Stimulated activated CD8-positive, alpha-beta memory T cell treated with anti-CD3 and anti-CD28 coated beads, Interleukin-7, amount 100 ng/mL, for 24 hours (primary cell): ENCODE measurements at regions not wholly inside any gene's neighbourhood (a gene's known extent, or its start where the extent isn't known, plus 50 kb on each side); places are given as distances from the start of the nearest gene placed in this dataset.
"Not testable (repeated sequence)": the region's sequence is repeated elsewhere in the genome, so short reads cannot be mapped to it uniquely, and the experiment has no call there.

Experiments used
- DNase-seq: peaks from one replicate; pipeline ENCODE4 v3.0.0-alpha.2; 2020; ENCODE audit warnings: low read depth

- no peak for DNase-seq
Observed at GRCh38 chr20:4434681-4435080, 185.6 kb upstream of the ADRA1D start.

GRCh38 chr20:4431446-4431845 lies 182.4 kb upstream of the ADRA1D start:
- DNase-seq: no peak

GRCh38 chr20:4430826-4431225 lies 181.7 kb upstream of the ADRA1D start:
- not testable (repeated sequence) for DNase-seq

GRCh38 chr20:4427940-4428586 lies 179.0 kb upstream of the ADRA1D start:
- no peak for DNase-seq

- no peak for DNase-seq
Observed at GRCh38 chr20:4418141-4418540, 169.1 kb upstream of the ADRA1D start.

GRCh38 chr20:4415281-4415680 lies 166.2 kb upstream of the ADRA1D start:
- no peak for DNase-seq

- DNase-seq: no peak
Observed at GRCh38 chr20:4413314-4414049, 164.4 kb upstream of the ADRA1D start.

- DNase-seq: no peak
Observed at GRCh38 chr20:4412216-4412615, 163.1 kb upstream of the ADRA1D start.

- DNase-seq: no peak
Observed at GRCh38 chr20:4411744-4412143, 162.7 kb upstream of the ADRA1D start.

GRCh38 chr20:4406627-4407026 lies 157.5 kb upstream of the ADRA1D start:
- DNase-seq: no peak

- no peak for DNase-seq
Observed at GRCh38 chr20:4401601-4402000, 152.5 kb upstream of the ADRA1D start.

- no peak for DNase-seq
Observed at GRCh38 chr20:4384961-4385360, 135.9 kb upstream of the ADRA1D start.

GRCh38 chr20:4383961-4384360 lies 134.9 kb upstream of the ADRA1D start:
- no peak for DNase-seq

- DNase-seq: no peak
Observed at GRCh38 chr20:4375881-4376280, 126.8 kb upstream of the ADRA1D start.

- no peak for DNase-seq
Observed at GRCh38 chr20:4373454-4373853, 124.4 kb upstream of the ADRA1D start.

GRCh38 chr20:4371623-4372251 lies 122.7 kb upstream of the ADRA1D start:
- no peak for DNase-seq

GRCh38 chr20:4370851-4371250 lies 121.8 kb upstream of the ADRA1D start:
- DNase-seq: no peak

- no peak for DNase-seq
Observed at GRCh38 chr20:4369798-4370124, 120.7 kb upstream of the ADRA1D start.

GRCh38 chr20:4369119-4369797 lies 120.2 kb upstream of the ADRA1D start:
- no peak for DNase-seq

GRCh38 chr20:4366076-4366475 lies 117.0 kb upstream of the ADRA1D start:
- DNase-seq: no peak

- no peak for DNase-seq
Observed at GRCh38 chr20:4358552-4358951, 109.5 kb upstream of the ADRA1D start.

- no peak for DNase-seq
Observed at GRCh38 chr20:4352348-4352747, 103.3 kb upstream of the ADRA1D start.

- DNase-seq: no peak
Observed at GRCh38 chr20:4350096-4350495, 101.0 kb upstream of the ADRA1D start.
